MM.1S (cell line): ENCODE measurements at regions not wholly inside any gene's neighbourhood (a gene's known extent, or its start where the extent isn't known, plus 50 kb on each side); places are given as distances from the start of the nearest gene placed in this dataset.

Experiments
- DNase-seq: peaks from one replicate; pipeline ENCODE4 v3.0.0-alpha.2; 2015
- H2AFZ ChIP-seq: fragments of 300-600 bp; sonication (generic); 2 replicates; pipeline ENCODE4 v1.6.0; 2016; ENCODE audit warnings: antibody characterized with exemption, low read length
- H3F3A ChIP-seq: fragments of 300-600 bp; sonication (generic); 2 replicates; pipeline ENCODE4 v1.6.1; 2016; ENCODE audit warnings: mild to moderate bottlenecking, antibody characterized with exemption, low read length, moderate library complexity, mixed read lengths; ENCODE audit not compliant: insufficient read depth
- H3K27ac ChIP-seq: fragments of 300-600 bp; sonication (generic); 2 replicates; pipeline ENCODE4 v1.5.1; 2016; ENCODE audit warnings: mild to moderate bottlenecking, low read length
- H3K27me3 ChIP-seq: fragments of 300-600 bp; sonication (generic); replicated peaks from 2 replicates; pipeline ENCODE4 v1.6.0; 2016; ENCODE audit warnings: low read length; ENCODE audit not compliant: insufficient read depth
- H3K36me3 ChIP-seq: fragments of 300-600 bp; sonication (generic); replicated peaks from 2 replicates; pipeline ENCODE4 v1.6.1; 2016; ENCODE audit warnings: mild to moderate bottlenecking, low read length, mixed read lengths; ENCODE audit not compliant: insufficient read depth
- H3K4me1 ChIP-seq: fragments of 300-600 bp; sonication (generic); 2 replicates; pipeline ENCODE4 v1.6.1; 2016; ENCODE audit warnings: low read length, mixed read lengths
- H3K4me2 ChIP-seq: fragments of 300-600 bp; sonication (generic); 2 replicates; pipeline ENCODE4 v1.6.0; 2016; ENCODE audit warnings: low read depth, low read length
- H3K4me3 ChIP-seq: fragments of 300-600 bp; sonication (generic); 2 replicates; pipeline ENCODE4 v1.5.1; 2016; ENCODE audit warnings: low read length, mixed read lengths
- H3K79me2 ChIP-seq: fragments of 300-600 bp; sonication (generic); 2 replicates; pipeline ENCODE4 v1.6.1; 2016; ENCODE audit warnings: mixed run types, low read length, mixed read lengths
- H3K9ac ChIP-seq: fragments of 300-600 bp; sonication (generic); 2 replicates; pipeline ENCODE4 v1.6.1; 2016; ENCODE audit warnings: low read length, mixed read lengths
- H3K9me2 ChIP-seq: fragments of 300-600 bp; sonication (generic); replicated peaks from 2 replicates; pipeline ENCODE4 v1.6.1; 2016; ENCODE audit warnings: mild to moderate bottlenecking, low read length, mixed read lengths; ENCODE audit not compliant: insufficient read depth
- H3K9me3 ChIP-seq: fragments of 300-600 bp; sonication (generic); replicated peaks from 2 replicates; pipeline ENCODE4 v1.6.1; 2016; ENCODE audit warnings: mild to moderate bottlenecking, low read length, mixed read lengths; ENCODE audit not compliant: insufficient read depth
- H4K20me1 ChIP-seq: fragments of 300-600 bp; sonication (generic); 2 replicates; pipeline ENCODE4 v1.6.1; 2016; ENCODE audit warnings: mild to moderate bottlenecking, low read length, moderate library complexity, mixed read lengths; ENCODE audit not compliant: insufficient read depth
- EZH2 ChIP-seq: fragments of 300-600 bp; sonication (generic); optimal IDR thresholded peaks from 2 replicates; pipeline ENCODE3; 2017; ENCODE audit warnings: low read depth, mild to moderate bottlenecking, antibody characterized with exemption, low read length, mixed read lengths
- EZH2phosphoT487 ChIP-seq: fragments of 300-600 bp; sonication (generic); IDR thresholded peaks from 2 replicates; pipeline ENCODE4 v1.6.1; 2018; ENCODE audit warnings: antibody characterized with exemption, low read length
- TF ChIP-seq, protein P1 (sequence below): fragments of 300-600 bp; sonication (generic); IDR thresholded peaks from 2 replicates; pipeline ENCODE4 v1.5.1; 2016; ENCODE audit warnings: antibody characterized with exemption, low read length, mixed read lengths

DNA sequence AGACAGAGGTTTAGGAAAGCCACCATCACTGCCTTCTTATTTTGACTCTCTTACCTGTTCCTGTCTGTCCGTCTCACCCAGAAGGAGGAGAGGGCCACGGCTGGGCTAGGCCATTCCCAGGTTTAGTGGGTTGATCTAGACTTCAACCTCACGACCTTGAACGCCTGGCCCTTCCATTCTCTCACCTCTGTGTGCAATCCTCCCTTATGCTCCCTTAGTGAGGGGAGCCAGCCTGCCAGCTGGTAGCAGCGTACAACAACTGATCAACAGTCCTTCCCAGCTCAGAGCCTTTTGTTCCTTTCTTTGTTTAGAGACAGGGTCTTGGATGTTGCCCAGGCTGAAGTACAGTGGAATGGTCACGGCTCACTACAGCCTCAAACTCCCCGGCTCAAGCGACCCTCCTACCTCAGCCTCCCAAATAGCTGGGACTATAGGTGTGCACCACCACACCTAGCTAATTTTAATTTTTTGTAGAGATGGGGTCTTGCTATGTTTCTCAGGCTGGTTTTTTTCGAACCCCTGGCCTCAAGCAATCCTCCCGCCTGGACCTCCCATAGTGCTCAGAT is 123.9 kb downstream of the ZNF664 start:
- Histone ChIP-seq H3K36me3 (no peaks in the 10 kb centered on the region), H3K27ac (no peak overlapping the region), H2AFZ (no peak overlapping the region), H3K4me2 (no peak overlapping the region), H3K27me3 (no peaks in the 10 kb centered on the region), H3K4me3 (no peak overlapping the region), H3K9me3 (no peaks in the 10 kb centered on the region), H3K9ac (no peak overlapping the region), H4K20me1 (no peaks in the 10 kb centered on the region), H3K9me2 (no peaks in the 10 kb centered on the region), H3K79me2 (no peaks in the 10 kb centered on the region), H3F3A (no peaks in the 10 kb centered on the region), H3K4me1 (no peaks in the 10 kb centered on the region)
- DNase-seq = no peak
- no peak for TF ChIP-seq EZH2

- TF ChIP-seq, protein P1, sequence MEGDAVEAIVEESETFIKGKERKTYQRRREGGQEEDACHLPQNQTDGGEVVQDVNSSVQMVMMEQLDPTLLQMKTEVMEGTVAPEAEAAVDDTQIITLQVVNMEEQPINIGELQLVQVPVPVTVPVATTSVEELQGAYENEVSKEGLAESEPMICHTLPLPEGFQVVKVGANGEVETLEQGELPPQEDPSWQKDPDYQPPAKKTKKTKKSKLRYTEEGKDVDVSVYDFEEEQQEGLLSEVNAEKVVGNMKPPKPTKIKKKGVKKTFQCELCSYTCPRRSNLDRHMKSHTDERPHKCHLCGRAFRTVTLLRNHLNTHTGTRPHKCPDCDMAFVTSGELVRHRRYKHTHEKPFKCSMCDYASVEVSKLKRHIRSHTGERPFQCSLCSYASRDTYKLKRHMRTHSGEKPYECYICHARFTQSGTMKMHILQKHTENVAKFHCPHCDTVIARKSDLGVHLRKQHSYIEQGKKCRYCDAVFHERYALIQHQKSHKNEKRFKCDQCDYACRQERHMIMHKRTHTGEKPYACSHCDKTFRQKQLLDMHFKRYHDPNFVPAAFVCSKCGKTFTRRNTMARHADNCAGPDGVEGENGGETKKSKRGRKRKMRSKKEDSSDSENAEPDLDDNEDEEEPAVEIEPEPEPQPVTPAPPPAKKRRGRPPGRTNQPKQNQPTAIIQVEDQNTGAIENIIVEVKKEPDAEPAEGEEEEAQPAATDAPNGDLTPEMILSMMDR = no peak
- TF ChIP-seq EZH2phosphoT487 = no peak
- TF ChIP-seq EZH2 = no peak
- Histone ChIP-seq H3K4me1 (no peaks in the 10 kb centered on the region), H3K79me2 (no peaks in the 10 kb centered on the region), H3K36me3 (no peaks in the 10 kb centered on the region), H3K9me2 (no peaks in the 10 kb centered on the region), H3K9me3 (no peaks in the 10 kb centered on the region), H3K9ac (no peak overlapping the region), H3K4me3 (no peak overlapping the region), H3F3A (no peaks in the 10 kb centered on the region), H2AFZ (no peak overlapping the region), H3K4me2 (no peak overlapping the region), H3K27me3 (no peaks in the 10 kb centered on the region), H4K20me1 (no peaks in the 10 kb centered on the region), H3K27ac (no peak overlapping the region)
- DNase-seq = no peak
These were observed 124.7 kb downstream of the ZNF664 start for GRCh38 chr12:124097701-124098100.

GRCh38 chr12:124098101-124098757 is 125.2 kb downstream of the ZNF664 start:
- no peaks in the 10 kb centered on the region for H3K4me1 ChIP-seq
- no peaks in the 10 kb centered on the region for H3F3A ChIP-seq
- H3K9me2 ChIP-seq = no peaks in the 10 kb centered on the region
- H3K36me3 ChIP-seq = no peaks in the 10 kb centered on the region
- H3K9me3 ChIP-seq = no peaks in the 10 kb centered on the region
- no peak overlapping the region for H2AFZ ChIP-seq
- no peak overlapping the region for H3K27ac ChIP-seq
- H3K4me2 ChIP-seq = no peak overlapping the region
- H3K27me3 ChIP-seq = no peaks in the 10 kb centered on the region
- no peaks in the 10 kb centered on the region for H3K79me2 ChIP-seq
- H4K20me1 ChIP-seq = no peaks in the 10 kb centered on the region
- H3K4me3 ChIP-seq = no peak overlapping the region
- DNase-seq = no peak
- no peak overlapping the region for H3K9ac ChIP-seq
- TF ChIP-seq, protein P1 = no peak
- TF ChIP-seq EZH2phosphoT487 (no peak), EZH2 (no peak)

DNA sequence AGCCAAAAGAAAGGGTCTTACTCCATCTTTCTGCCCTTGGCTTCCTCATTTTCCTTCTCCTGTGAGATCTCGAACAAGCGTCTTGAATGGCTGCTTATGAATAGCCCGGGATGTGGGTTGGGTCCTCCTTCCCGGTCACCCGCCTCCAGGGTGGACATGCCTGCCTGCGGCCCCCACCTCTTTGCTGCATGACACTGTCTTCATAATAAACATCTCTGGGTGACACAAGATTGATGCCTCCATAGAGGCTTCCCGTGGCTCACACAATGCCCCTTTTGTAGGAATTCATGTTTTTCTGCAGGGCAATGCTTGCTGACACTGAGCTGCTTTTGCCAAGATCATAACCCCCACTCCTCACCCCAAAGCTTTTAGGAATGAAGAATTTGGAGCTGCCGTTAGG is 125.9 kb downstream of the ZNF664 start:
- Histone ChIP-seq H3K4me1 (no peaks in the 10 kb centered on the region), H3K27ac (no peak overlapping the region), H3F3A (no peaks in the 10 kb centered on the region), H3K36me3 (no peaks in the 10 kb centered on the region), H3K9me2 (no peaks in the 10 kb centered on the region), H3K79me2 (no peaks in the 10 kb centered on the region), H3K4me2 (no peak overlapping the region), H3K9me3 (no peaks in the 10 kb centered on the region), H3K9ac (no peak overlapping the region), H3K4me3 (no peak overlapping the region), H4K20me1 (no peaks in the 10 kb centered on the region), H3K27me3 (no peaks in the 10 kb centered on the region), H2AFZ (no peak overlapping the region)
- DNase-seq = no peak
- TF ChIP-seq EZH2 (no peak), EZH2phosphoT487 (no peak)
- TF ChIP-seq, protein P1 = no peak
